ENCODE measurements at regions not wholly inside any gene's neighbourhood (a gene's known extent, or its start where the extent isn't known, plus 50 kb on each side); places are given as distances from the start of the nearest gene placed in this dataset.

DNA sequence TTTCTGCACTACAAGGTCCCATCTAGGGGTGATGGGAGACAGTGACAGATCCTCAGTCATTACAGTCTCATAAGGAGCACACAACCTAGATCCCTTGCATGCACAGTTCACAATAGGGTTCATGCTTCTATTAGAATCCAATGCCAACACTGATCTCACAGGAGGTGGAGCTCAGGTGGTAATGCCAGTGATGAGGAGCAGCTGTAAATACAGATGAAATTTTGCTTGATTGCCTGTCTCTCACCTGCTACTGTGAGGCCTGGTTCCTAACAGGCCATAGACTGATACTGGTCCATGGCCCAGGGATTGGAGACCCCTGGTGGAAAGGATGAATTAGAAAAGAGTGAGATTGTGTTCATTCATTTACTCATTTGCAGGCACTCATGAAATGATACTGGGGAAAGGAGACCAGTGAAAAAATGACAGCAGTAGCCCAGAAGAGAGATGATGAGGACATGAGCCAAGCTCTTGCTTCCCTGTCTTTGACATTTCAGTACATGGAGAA lies 251.6 kb upstream of the DUSP10 start:
- DNase-seq (no peak), ATAC-seq (ENCODE audit: insufficient read depth, low FRiP score) (no peak)
- Histone ChIP-seq H3K9ac (ENCODE audit: insufficient read depth in 1 of 2, low read length in 2 of 2) (no peak overlapping the region), H3K9me3 (ENCODE audit: control insufficient read depth in 4 of 4, insufficient read depth in 3 of 4, low read length in 3 of 4) (no peaks in the 10 kb centered on the region), H3K4me3 (no peak overlapping the region), H3K4me1 (ENCODE audit: control insufficient read depth in 5 of 5, insufficient read depth in 5 of 5, low read length in 5 of 5) (peaks cover 0 to 10% (median 0%) of the 10 kb centered on the region in 5 donors), H3K27ac (ENCODE audit: low read depth in 1 of 2, low read length in 1 of 2) (no peak overlapping the region), H3K36me3 (ENCODE audit: control insufficient read depth in 4 of 4, insufficient read depth in 4 of 4, low read length in 4 of 4) (no peaks in the 10 kb centered on the region), H3K27me3 (ENCODE audit: control insufficient read depth in 3 of 3, insufficient read depth in 3 of 3, low read length in 2 of 3) (no peaks in the 10 kb centered on the region)
- TF ChIP-seq, protein P1, sequence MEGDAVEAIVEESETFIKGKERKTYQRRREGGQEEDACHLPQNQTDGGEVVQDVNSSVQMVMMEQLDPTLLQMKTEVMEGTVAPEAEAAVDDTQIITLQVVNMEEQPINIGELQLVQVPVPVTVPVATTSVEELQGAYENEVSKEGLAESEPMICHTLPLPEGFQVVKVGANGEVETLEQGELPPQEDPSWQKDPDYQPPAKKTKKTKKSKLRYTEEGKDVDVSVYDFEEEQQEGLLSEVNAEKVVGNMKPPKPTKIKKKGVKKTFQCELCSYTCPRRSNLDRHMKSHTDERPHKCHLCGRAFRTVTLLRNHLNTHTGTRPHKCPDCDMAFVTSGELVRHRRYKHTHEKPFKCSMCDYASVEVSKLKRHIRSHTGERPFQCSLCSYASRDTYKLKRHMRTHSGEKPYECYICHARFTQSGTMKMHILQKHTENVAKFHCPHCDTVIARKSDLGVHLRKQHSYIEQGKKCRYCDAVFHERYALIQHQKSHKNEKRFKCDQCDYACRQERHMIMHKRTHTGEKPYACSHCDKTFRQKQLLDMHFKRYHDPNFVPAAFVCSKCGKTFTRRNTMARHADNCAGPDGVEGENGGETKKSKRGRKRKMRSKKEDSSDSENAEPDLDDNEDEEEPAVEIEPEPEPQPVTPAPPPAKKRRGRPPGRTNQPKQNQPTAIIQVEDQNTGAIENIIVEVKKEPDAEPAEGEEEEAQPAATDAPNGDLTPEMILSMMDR (IDR thresholded peaks at IDR 0.05; ENCODE audit: control extremely low read depth, extremely low read depth) = no peak

DNA sequence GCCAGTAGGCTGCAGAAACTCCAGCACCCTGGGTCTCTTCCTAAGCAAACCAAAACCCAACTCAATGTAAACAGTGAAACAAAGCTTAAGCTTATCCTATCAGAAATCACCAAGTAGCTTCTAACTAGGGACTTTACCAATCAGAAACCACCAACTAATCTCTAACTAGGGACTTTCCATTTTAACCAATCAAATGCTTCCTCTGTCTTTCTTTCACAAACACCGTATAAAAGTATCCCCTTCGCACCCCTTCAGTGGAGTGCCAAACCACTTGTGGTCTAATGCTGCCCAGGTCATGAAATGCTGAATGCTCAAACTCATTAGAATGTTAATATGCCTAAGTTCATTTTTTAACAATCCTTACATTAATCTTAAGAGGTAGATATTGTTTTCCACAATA lies 250.5 kb upstream of the DUSP10 start:
- no peaks in the 10 kb centered on the region for H3K36me3 ChIP-seq (ENCODE audit: control insufficient read depth in 4 of 4, insufficient read depth in 4 of 4, low read length in 4 of 4)
- WGBS, 2 donors = 66 to 87% methylated on average over 2 of the region's 2 CpGs
- no peaks in the 10 kb centered on the region for H3K9me3 ChIP-seq (ENCODE audit: control insufficient read depth in 4 of 4, insufficient read depth in 3 of 4, low read length in 3 of 4)
- H3K27me3 ChIP-seq (ENCODE audit: control insufficient read depth in 3 of 3, insufficient read depth in 3 of 3, low read length in 2 of 3) = no peaks in the 10 kb centered on the region
- no peak overlapping the region for H3K9ac ChIP-seq (ENCODE audit: insufficient read depth in 1 of 2, low read length in 2 of 2)
- TF ChIP-seq, protein P1 (IDR thresholded peaks at IDR 0.05; ENCODE audit: control extremely low read depth, extremely low read depth) = no peak
- DNase-seq = no peak
- H3K4me1 ChIP-seq (ENCODE audit: control insufficient read depth in 5 of 5, insufficient read depth in 5 of 5, low read length in 5 of 5) = peaks cover 0 to 3% (median 0%) of the 10 kb centered on the region in 5 donors
- no peak overlapping the region for H3K4me3 ChIP-seq
- no peak overlapping the region for H3K27ac ChIP-seq (ENCODE audit: low read depth in 1 of 2, low read length in 1 of 2)
- ATAC-seq (ENCODE audit: insufficient read depth, low FRiP score) = no peak

DNA sequence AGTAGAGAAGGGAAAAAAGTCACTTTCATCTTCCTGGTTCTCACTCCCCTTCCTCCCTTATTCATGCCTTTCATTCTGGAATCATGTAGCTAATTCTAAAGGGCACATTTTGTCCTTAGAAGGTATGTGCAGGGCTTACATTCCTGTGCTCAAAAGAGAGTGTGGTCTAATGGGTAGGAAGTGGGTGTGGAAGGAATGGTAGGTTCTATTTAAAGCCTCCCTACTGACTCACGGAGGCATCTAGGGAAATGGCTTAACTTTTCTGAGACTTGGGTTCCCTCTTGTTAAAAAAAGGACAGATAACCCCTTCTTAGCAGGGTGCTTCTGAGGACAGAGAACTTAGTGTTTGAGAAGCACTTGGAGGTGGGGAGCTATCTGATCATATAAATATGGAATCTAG lies 249.3 kb upstream of the DUSP10 start:
- TF ChIP-seq, protein P1 (IDR thresholded peaks at IDR 0.05; ENCODE audit: control extremely low read depth, extremely low read depth) = no peak
- Histone ChIP-seq H3K36me3 (ENCODE audit: control insufficient read depth in 4 of 4, insufficient read depth in 4 of 4, low read length in 4 of 4) (no peaks in the 10 kb centered on the region), H3K9me3 (ENCODE audit: control insufficient read depth in 4 of 4, insufficient read depth in 3 of 4, low read length in 3 of 4) (no peaks in the 10 kb centered on the region), H3K27ac (ENCODE audit: low read depth in 1 of 2, low read length in 1 of 2) (no peak overlapping the region), H3K27me3 (ENCODE audit: control insufficient read depth in 3 of 3, insufficient read depth in 3 of 3, low read length in 2 of 3) (no peaks in the 10 kb centered on the region), H3K4me1 (ENCODE audit: control insufficient read depth in 5 of 5, insufficient read depth in 5 of 5, low read length in 5 of 5) (no peaks in the 10 kb centered on the region), H3K9ac (ENCODE audit: insufficient read depth in 1 of 2, low read length in 2 of 2) (no peak overlapping the region), H3K4me3 (no peak overlapping the region)
- DNase-seq (no peak), ATAC-seq (ENCODE audit: insufficient read depth, low FRiP score) (peak; percentile 12)
- 42 to 59% methylated on average over 1 of the region's 1 CpG for WGBS, 2 donors

DNA sequence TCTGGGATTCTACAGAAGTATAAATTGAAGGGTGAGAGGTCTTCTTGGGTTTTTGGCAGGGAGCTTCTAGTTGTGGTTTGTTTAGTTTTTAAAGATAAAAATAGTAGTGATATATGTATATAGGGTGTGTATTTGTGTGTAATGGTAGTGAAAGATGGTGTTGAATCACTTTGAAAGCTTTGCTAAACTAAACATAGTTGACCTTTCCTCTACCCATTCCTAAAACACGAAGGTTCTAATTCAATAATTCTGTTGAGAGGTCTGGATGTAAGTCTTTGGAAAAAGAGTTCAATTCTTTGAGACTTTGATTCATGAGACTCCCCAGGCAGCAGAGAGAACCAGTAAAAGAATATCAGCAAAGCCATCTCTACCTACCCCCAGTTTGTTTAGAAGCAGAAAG lies 247.9 kb upstream of the DUSP10 start:
- no peaks in the 10 kb centered on the region for H3K27me3 ChIP-seq (ENCODE audit: control insufficient read depth in 3 of 3, insufficient read depth in 3 of 3, low read length in 2 of 3)
- ATAC-seq (ENCODE audit: insufficient read depth, low FRiP score) (no peak), DNase-seq (no peak)
- no peak overlapping the region for H3K4me3 ChIP-seq
- no peak overlapping the region for H3K27ac ChIP-seq (ENCODE audit: low read depth in 1 of 2, low read length in 1 of 2)
- H3K9me3 ChIP-seq (ENCODE audit: control insufficient read depth in 4 of 4, insufficient read depth in 3 of 4, low read length in 3 of 4) = no peaks in the 10 kb centered on the region
- H3K4me1 ChIP-seq (ENCODE audit: control insufficient read depth in 5 of 5, insufficient read depth in 5 of 5, low read length in 5 of 5) = no peaks in the 10 kb centered on the region
- no peak overlapping the region for H3K9ac ChIP-seq (ENCODE audit: insufficient read depth in 1 of 2, low read length in 2 of 2)
- TF ChIP-seq, protein P1 (IDR thresholded peaks at IDR 0.05; ENCODE audit: control extremely low read depth, extremely low read depth) = no peak
- H3K36me3 ChIP-seq (ENCODE audit: control insufficient read depth in 4 of 4, insufficient read depth in 4 of 4, low read length in 4 of 4) = no peaks in the 10 kb centered on the region
- WGBS, 2 donors = 68 to 81% methylated on average over 1 of the region's 1 CpG

Data from lung (tissue), 11 donors.